Right atrium auricular region (tissue), 2 donors: ENCODE measurements at regions not wholly inside any gene's neighbourhood (a gene's known extent, or its start where the extent isn't known, plus 50 kb on each side); places are given as distances from the start of the nearest gene placed in this dataset.
"Not testable (repeated sequence)": the region's sequence is repeated elsewhere in the genome, so short reads cannot be mapped to it uniquely, and the experiment has no call there.

ENCODE experiments used
- DNase-seq: peaks from one replicate; pipeline ENCODE4 v3.0.0-alpha.2; 2019; ENCODE audit warnings: low spot score
- H3K27ac ChIP-seq, 2 donors: fragments of 200-600 bp; sonication (generic); 1 replicate in 1 of 2; 2 replicates in 1 of 2; pipeline ENCODE4 v1.5.1; 2016 to 2019
- H3K27me3 ChIP-seq, 2 donors: fragments of 200-600 bp; sonication (generic); one replicate each; pipeline versions ENCODE4 v1.5.1 to v1.6.0; 2017 to 2019
- H3K36me3 ChIP-seq: fragments of 200-600 bp; sonication (generic); one replicate; pipeline ENCODE4 v1.5.1; 2016
- H3K4me1 ChIP-seq, 2 donors: fragments of 200-600 bp; sonication (generic); one replicate each; pipeline versions ENCODE4 v1.5.1 to v1.6.0; 2017 to 2019
- H3K4me3 ChIP-seq, 2 donors: fragments of 200-600 bp; sonication (generic); 1 replicate in 1 of 2; 2 replicates in 1 of 2; pipeline ENCODE4 v1.5.1; 2017 to 2019; ENCODE audit warnings: mild to moderate bottlenecking in 1 of 2, moderate library complexity in 1 of 2
- H3K9me3 ChIP-seq, 2 donors: fragments of 200-600 bp; sonication (generic); one replicate each; pipeline ENCODE4 v1.5.1; 2019
- TF ChIP-seq, protein P1 (sequence below), 2 donors: fragments of 200-600 bp; sonication (generic); IDR thresholded peaks; one replicate each; pipeline ENCODE4 v1.5.1; 2019; ENCODE audit warnings: antibody characterized with exemption in 2 of 2

- no peaks in the 10 kb centered on the region for H3K4me1 ChIP-seq
- no peaks in the 10 kb centered on the region for H3K36me3 ChIP-seq
- no peaks in the 10 kb centered on the region for H3K27me3 ChIP-seq
- no peak overlapping the region for H3K4me3 ChIP-seq
- TF ChIP-seq, protein P1, sequence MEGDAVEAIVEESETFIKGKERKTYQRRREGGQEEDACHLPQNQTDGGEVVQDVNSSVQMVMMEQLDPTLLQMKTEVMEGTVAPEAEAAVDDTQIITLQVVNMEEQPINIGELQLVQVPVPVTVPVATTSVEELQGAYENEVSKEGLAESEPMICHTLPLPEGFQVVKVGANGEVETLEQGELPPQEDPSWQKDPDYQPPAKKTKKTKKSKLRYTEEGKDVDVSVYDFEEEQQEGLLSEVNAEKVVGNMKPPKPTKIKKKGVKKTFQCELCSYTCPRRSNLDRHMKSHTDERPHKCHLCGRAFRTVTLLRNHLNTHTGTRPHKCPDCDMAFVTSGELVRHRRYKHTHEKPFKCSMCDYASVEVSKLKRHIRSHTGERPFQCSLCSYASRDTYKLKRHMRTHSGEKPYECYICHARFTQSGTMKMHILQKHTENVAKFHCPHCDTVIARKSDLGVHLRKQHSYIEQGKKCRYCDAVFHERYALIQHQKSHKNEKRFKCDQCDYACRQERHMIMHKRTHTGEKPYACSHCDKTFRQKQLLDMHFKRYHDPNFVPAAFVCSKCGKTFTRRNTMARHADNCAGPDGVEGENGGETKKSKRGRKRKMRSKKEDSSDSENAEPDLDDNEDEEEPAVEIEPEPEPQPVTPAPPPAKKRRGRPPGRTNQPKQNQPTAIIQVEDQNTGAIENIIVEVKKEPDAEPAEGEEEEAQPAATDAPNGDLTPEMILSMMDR (IDR thresholded peaks at IDR 0.05): no peak
- DNase-seq: no peak
- H3K9me3 ChIP-seq: no peaks in the 10 kb centered on the region
- no peak overlapping the region for H3K27ac ChIP-seq
Observed at GRCh38 chr7:57225666-57226065, 93.4 kb upstream of the ZNF479 start.

DNA sequence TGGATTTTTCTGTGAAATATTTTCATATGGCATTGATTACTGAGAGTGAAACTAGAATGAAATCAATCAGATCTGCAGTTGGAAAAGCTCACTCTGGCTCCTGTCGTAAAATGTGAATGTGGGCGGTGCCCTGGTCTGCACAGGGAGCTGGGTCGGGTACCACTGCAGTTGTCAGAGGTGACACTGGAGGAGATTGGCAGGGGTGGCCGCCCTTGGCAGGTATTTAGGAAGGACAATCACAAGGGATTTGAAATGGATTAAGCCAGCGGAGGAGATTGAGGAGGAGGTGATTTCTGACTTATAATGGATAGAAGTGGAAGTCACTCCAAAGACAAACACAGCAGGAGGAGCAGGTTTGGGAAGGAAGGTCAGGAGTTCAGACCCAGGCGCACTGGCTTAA lies 109.0 kb upstream of the ZNF479 start:
- H3K27me3 ChIP-seq, H3K4me1 ChIP-seq, H3K36me3 ChIP-seq, DNase-seq, H3K4me3 ChIP-seq, H3K27ac ChIP-seq: not testable (repeated sequence)
- H3K9me3 ChIP-seq: peaks cover 0 to 27% of the 10 kb centered on the region in 2 donors

DNA sequence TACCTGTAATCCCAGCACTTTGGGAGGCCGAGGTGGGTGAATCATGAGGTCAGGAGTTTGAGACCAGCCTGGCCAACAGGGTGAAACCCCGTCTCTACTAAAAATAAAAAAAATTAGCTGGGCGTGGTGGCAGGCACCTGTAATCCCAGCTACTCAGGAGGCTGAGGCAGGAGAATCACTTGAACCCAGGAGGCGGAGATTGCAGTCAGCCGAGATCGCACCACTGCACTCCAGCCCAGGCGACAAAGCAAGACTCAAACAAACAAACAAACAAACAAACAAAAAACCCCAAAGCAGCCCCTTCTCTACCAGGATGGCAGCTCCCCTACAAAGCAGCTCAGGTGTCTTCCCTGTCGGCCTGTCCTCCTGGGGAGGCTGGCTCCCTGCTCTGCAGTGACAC lies 111.3 kb upstream of the ZNF479 start:
- not testable (repeated sequence) for H3K4me1 ChIP-seq, H3K27ac ChIP-seq, H3K27me3 ChIP-seq, H3K4me3 ChIP-seq, H3K36me3 ChIP-seq, DNase-seq
- H3K9me3 ChIP-seq: peaks cover 0 to 33% of the 10 kb centered on the region in 2 donors

DNA sequence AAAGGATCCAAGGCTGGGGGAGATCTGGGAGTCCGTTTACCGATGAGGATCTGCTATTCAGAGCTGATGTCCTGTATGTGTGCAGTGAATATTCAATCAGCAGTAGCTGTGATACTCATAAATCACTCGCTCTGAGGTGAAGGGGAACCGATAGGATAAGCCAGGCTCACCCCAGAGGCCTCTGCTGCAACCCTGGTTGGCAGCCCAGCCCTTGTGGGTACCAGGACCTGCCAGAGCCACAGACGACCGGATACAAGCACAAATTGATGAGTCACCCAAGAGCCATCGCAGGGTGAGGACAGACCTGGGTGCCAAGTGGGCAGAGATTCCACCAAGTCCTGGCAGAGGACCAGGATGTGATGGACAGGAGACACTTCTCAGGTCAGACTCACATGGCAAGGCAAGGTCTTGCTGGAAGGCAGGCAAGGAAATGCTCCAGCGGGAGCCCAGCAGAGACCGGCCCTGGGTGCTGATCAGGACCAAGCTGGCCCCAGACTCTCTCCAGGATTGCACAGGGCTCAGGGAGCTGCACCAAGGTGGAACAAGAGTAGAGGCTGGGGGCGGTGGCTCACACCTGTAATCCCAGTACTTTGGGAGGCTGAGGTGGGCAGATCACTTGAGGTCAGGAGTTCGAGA lies 112.2 kb upstream of the ZNF479 start:
- not testable (repeated sequence) for H3K4me1 ChIP-seq, H3K27me3 ChIP-seq, DNase-seq, H3K36me3 ChIP-seq, H3K4me3 ChIP-seq, H3K27ac ChIP-seq
- peaks cover 0 to 33% of the 10 kb centered on the region in 2 donors for H3K9me3 ChIP-seq

- no peak overlapping the region for H3K4me3 ChIP-seq
- TF ChIP-seq, protein P1 (IDR thresholded peaks at IDR 0.05): no peak
- no peak for DNase-seq
- no peaks in the 10 kb centered on the region for H3K36me3 ChIP-seq
- no peaks in the 10 kb centered on the region for H3K27me3 ChIP-seq
- no peaks in the 10 kb centered on the region for H3K4me1 ChIP-seq
- H3K27ac ChIP-seq: no peak overlapping the region
- H3K9me3 ChIP-seq: peaks cover 0 to 33% of the 10 kb centered on the region in 2 donors
Observed at GRCh38 chr7:57245206-57245605, 113.0 kb upstream of the ZNF479 start.

DNA sequence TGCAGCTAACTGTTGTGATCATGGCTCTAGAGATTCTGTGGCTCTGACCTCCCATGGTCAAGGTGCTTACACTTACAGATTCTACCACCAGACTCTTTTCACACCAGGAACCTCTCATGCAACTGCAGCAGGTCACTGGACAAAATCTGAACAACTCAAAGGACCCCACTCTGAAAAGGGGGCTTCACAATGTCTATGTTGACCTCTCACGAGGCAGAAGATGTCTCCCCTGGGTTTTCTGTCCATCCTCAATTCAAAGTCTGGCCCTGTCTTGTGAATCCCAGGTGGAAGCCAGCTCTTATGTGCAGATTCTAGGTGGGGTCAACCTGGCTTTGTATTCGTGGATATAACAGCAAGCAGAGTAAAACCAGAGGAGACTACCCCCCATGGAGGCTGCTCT lies 118.6 kb upstream of the ZNF479 start:
- no peaks in the 10 kb centered on the region for H3K27me3 ChIP-seq
- H3K4me3 ChIP-seq: no peak overlapping the region
- H3K9me3 ChIP-seq: peaks cover 0 to 7% of the 10 kb centered on the region in 2 donors
- TF ChIP-seq, protein P1 (IDR thresholded peaks at IDR 0.05): no peak
- H3K36me3 ChIP-seq: no peaks in the 10 kb centered on the region
- no peak for DNase-seq
- H3K4me1 ChIP-seq: no peaks in the 10 kb centered on the region
- H3K27ac ChIP-seq: no peak overlapping the region

DNA sequence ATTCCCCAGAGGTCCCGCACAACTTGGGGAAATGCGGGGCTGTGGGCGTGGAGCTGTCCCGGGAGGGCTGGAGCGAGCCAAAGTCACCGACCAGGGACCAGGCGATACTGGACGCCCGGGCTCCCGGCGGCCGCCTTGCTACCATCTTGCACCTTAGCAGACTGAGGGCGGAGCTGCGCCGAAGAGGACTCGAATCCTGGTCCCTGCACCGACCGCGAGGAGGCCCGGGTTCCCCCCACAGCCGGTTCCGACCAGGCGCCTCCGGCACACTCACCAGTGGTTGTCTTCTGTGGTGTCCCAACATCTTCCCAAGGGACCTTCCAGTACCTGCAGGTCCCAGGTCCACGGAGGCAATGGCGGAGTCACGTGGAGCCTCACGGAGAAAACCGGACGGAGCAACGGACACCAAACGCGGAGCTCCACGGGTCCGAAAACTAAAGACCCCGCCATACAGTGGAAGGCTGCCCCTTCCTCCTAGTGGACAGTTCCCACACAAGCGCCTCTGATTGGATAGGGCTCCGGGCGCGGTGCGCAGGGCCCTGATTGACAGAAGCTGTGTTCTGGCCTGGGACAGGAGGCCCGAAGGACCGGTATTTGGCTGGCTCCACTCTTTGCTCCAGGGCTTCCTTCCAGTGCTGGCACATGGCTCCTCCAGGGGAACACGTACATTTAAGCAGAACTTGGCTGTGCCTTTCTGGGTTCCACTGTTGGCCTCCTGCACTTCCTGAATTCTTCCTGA lies 124.6 kb upstream of the ZNF479 start:
- TF ChIP-seq, protein P1 (IDR thresholded peaks at IDR 0.05): no peak
- H3K27ac ChIP-seq: no peak overlapping the region
- no peaks in the 10 kb centered on the region for H3K27me3 ChIP-seq
- H3K4me3 ChIP-seq: no peak overlapping the region
- H3K36me3 ChIP-seq: no peaks in the 10 kb centered on the region
- H3K4me1 ChIP-seq: no peaks in the 10 kb centered on the region
- peaks cover 0 to 15% of the 10 kb centered on the region in 2 donors for H3K9me3 ChIP-seq
- DNase-seq: no peak
